ENCODE measurements at regions not wholly inside any gene's neighbourhood (a gene's known extent, or its start where the extent isn't known, plus 50 kb on each side); places are given as distances from the start of the nearest gene placed in this dataset.

- no peak for DNase-seq
These were observed 189.7 kb downstream of the BCAT1 start for GRCh38 chr12:24759155-24759554.

GRCh38 chr12:24756479-24757024 is 192.3 kb downstream of the BCAT1 start:
- no peak for DNase-seq

GRCh38 chr12:24754690-24755638 is 193.9 kb downstream of the BCAT1 start:
- DNase-seq, result no peak

- no peak for DNase-seq
These were observed 196.0 kb downstream of the BCAT1 start for GRCh38 chr12:24752763-24753462.

GRCh38 chr12:24751181-24751580 is 197.7 kb downstream of the BCAT1 start:
- no peak for DNase-seq

- no peak for DNase-seq
These were observed 198.6 kb downstream of the BCAT1 start for GRCh38 chr12:24750263-24750662.

- no peak for DNase-seq
These were observed 199.7 kb downstream of the BCAT1 start for GRCh38 chr12:24749171-24749570.

GRCh38 chr12:24748326-24748725 is 200.6 kb downstream of the BCAT1 start:
- no peak for DNase-seq

- DNase-seq, result no peak
These were observed 202.0 kb downstream of the BCAT1 start for GRCh38 chr12:24746864-24747263.

GRCh38 chr12:24746006-24746671 is 202.8 kb downstream of the BCAT1 start:
- no peak for DNase-seq

- DNase-seq, result no peak
These were observed 204.7 kb downstream of the BCAT1 start for GRCh38 chr12:24743941-24744793.

- DNase-seq, result peak; percentile 35
These were observed 206.5 kb downstream of the BCAT1 start for GRCh38 chr12:24742378-24742777.

GRCh38 chr12:24741216-24741615 is 207.7 kb downstream of the BCAT1 start:
- no peak for DNase-seq

- no peak for DNase-seq
These were observed 209.7 kb downstream of the BCAT1 start for GRCh38 chr12:24739106-24739779.

- DNase-seq, result no peak
These were observed 210.5 kb downstream of the BCAT1 start for GRCh38 chr12:24738441-24738840.

- DNase-seq, result no peak
These were observed 217.3 kb downstream of the BCAT1 start for GRCh38 chr12:24731596-24731995.

GRCh38 chr12:24730489-24730896 is 218.4 kb downstream of the BCAT1 start:
- no peak for DNase-seq

GRCh38 chr12:24728826-24729225 is 220.1 kb downstream of the BCAT1 start:
- DNase-seq, result no peak

- DNase-seq, result no peak
These were observed 220.5 kb downstream of the BCAT1 start for GRCh38 chr12:24728366-24728765.

GRCh38 chr12:24725616-24726015 is 223.3 kb downstream of the BCAT1 start:
- DNase-seq, result no peak

GRCh38 chr12:24724814-24725213 is 224.1 kb downstream of the BCAT1 start:
- DNase-seq, result no peak

GRCh38 chr12:24723759-24724158 is 225.1 kb downstream of the BCAT1 start:
- DNase-seq, result no peak
